ENCODE measurements at regions not wholly inside any gene's neighbourhood (a gene's known extent, or its start where the extent isn't known, plus 50 kb on each side); places are given as distances from the start of the nearest gene placed in this dataset.
"Not testable (repeated sequence)": the region's sequence is repeated elsewhere in the genome, so short reads cannot be mapped to it uniquely, and the experiment has no call there.

GRCh38 chr3:166279636-166280035, 442.4 kb upstream of the BCHE start:
- intact Hi-C loops (cut with DNase I) = no loop called here
- Histone ChIP-seq H3K27ac (no peak overlapping the region), H3K9me3 (no peaks in the 10 kb centered on the region), H3K27me3 (no peaks in the 10 kb centered on the region), H3K36me3 (no peaks in the 10 kb centered on the region), H3K4me1 (no peaks in the 10 kb centered on the region), H3K4me3 (no peak overlapping the region)
- no peak for DNase-seq (ENCODE audit: low spot score in 2 of 2)
- no peak for TF ChIP-seq CTCF (IDR thresholded peaks at IDR 0.05)

GRCh38 chr3:166275024-166275390, 437.8 kb upstream of the BCHE start:
- DNase-seq (ENCODE audit: low spot score in 2 of 2) = no peak
- no peaks in the 10 kb centered on the region for H3K27me3 ChIP-seq
- intact Hi-C loops (cut with DNase I) = no loop called here
- no peaks in the 10 kb centered on the region for H3K4me1 ChIP-seq
- H3K9me3 ChIP-seq = no peaks in the 10 kb centered on the region
- no peak overlapping the region for H3K4me3 ChIP-seq
- no peak for TF ChIP-seq CTCF (IDR thresholded peaks at IDR 0.05)
- no peak overlapping the region for H3K27ac ChIP-seq
- no peaks in the 10 kb centered on the region for H3K36me3 ChIP-seq

GRCh38 chr3:166274351-166275023, 437.3 kb upstream of the BCHE start:
- Histone ChIP-seq H3K27ac (no peak overlapping the region), H3K36me3 (no peaks in the 10 kb centered on the region), H3K27me3 (no peaks in the 10 kb centered on the region), H3K9me3 (no peaks in the 10 kb centered on the region), H3K4me3 (no peak overlapping the region), H3K4me1 (no peaks in the 10 kb centered on the region)
- no peak for TF ChIP-seq CTCF (IDR thresholded peaks at IDR 0.05)
- no peak for DNase-seq (ENCODE audit: low spot score in 2 of 2)
- intact Hi-C loops (cut with DNase I) = no loop called here

GRCh38 chr3:166270429-166270828, 433.2 kb upstream of the BCHE start:
- H3K27ac ChIP-seq = no peak overlapping the region
- DNase-seq (ENCODE audit: low spot score in 2 of 2) = no peak
- no peaks in the 10 kb centered on the region for H3K4me1 ChIP-seq
- no peaks in the 10 kb centered on the region for H3K9me3 ChIP-seq
- no peak for TF ChIP-seq CTCF (IDR thresholded peaks at IDR 0.05)
- no peaks in the 10 kb centered on the region for H3K27me3 ChIP-seq
- no peaks in the 10 kb centered on the region for H3K36me3 ChIP-seq
- intact Hi-C loops (cut with DNase I) = no loop called here
- H3K4me3 ChIP-seq = no peak overlapping the region

- Histone ChIP-seq H3K27ac (no peak overlapping the region), H3K4me3 (no peak overlapping the region), H3K36me3 (no peaks in the 10 kb centered on the region), H3K27me3 (no peaks in the 10 kb centered on the region), H3K9me3 (no peaks in the 10 kb centered on the region), H3K4me1 (no peaks in the 10 kb centered on the region)
- TF ChIP-seq CTCF (IDR thresholded peaks at IDR 0.05) = no peak
- no peak for DNase-seq (ENCODE audit: low spot score in 2 of 2)
- intact Hi-C loops (cut with DNase I) = no loop called here
Observed at GRCh38 chr3:166265153-166265552, 427.9 kb upstream of the BCHE start.

GRCh38 chr3:166263460-166263859, 426.2 kb upstream of the BCHE start:
- no peak for TF ChIP-seq CTCF (IDR thresholded peaks at IDR 0.05)
- no peaks in the 10 kb centered on the region for H3K27me3 ChIP-seq
- H3K4me3 ChIP-seq = no peak overlapping the region
- no peaks in the 10 kb centered on the region for H3K4me1 ChIP-seq
- no peak overlapping the region for H3K27ac ChIP-seq
- no peaks in the 10 kb centered on the region for H3K9me3 ChIP-seq
- intact Hi-C loops (cut with DNase I) = no loop called here
- H3K36me3 ChIP-seq = no peaks in the 10 kb centered on the region
- no peak for DNase-seq (ENCODE audit: low spot score in 2 of 2)

- H3K4me1 ChIP-seq; H3K27me3 ChIP-seq; DNase-seq (ENCODE audit: low spot score in 2 of 2); H3K27ac ChIP-seq; H3K36me3 ChIP-seq; H3K9me3 ChIP-seq; intact Hi-C loops (cut with DNase I); H3K4me3 ChIP-seq: not testable (repeated sequence)
Observed at GRCh38 chr3:166258293-166258850, 421.1 kb upstream of the BCHE start.

All from ascending aorta (tissue), 2 donors.